22Rv1 (cell line): ENCODE measurements at regions not wholly inside any gene's neighbourhood (a gene's known extent, or its start where the extent isn't known, plus 50 kb on each side); places are given as distances from the start of the nearest gene placed in this dataset.

ENCODE experiments used
- H3K27ac ChIP-seq: fragments of 450-650 bp; 2 replicates; pipeline ENCODE4 v1.5.1; 2017
- CTCF ChIP-seq: fragments of 450-650 bp; IDR thresholded peaks from 2 replicates; pipeline ENCODE4 v1.5.1; 2017; ENCODE audit warnings: mild to moderate bottlenecking
- ZFX ChIP-seq: fragments of 450-650 bp; IDR thresholded peaks from 2 replicates; pipeline ENCODE4 v1.6.1; 2017; ENCODE audit warnings: antibody characterized with exemption, borderline replicate concordance

GRCh38 chr3:117873249-117873600, 1161.4 kb downstream of the IGSF11 start:
- no peak for TF ChIP-seq CTCF
- peak overlapping the region; percentile 62 for H3K27ac ChIP-seq

GRCh38 chr3:117874028-117874690, 1160.5 kb downstream of the IGSF11 start:
- TF ChIP-seq CTCF, result no peak

GRCh38 chr3:117874904-117875874, 1159.5 kb downstream of the IGSF11 start:
- peak overlapping the region; percentile 16 for H3K27ac ChIP-seq
- TF ChIP-seq ZFX, result no peak
- no peak for TF ChIP-seq CTCF

More at GRCh38 chr3:117874028-117874690, 1160.5 kb downstream of the IGSF11 start:
- no peak overlapping the region for H3K27ac ChIP-seq

- peak overlapping the region; percentile 16; the same call in 1 of the 2 replicates for H3K27ac ChIP-seq
- TF ChIP-seq CTCF, result no peak
- TF ChIP-seq ZFX, result no peak
These were observed 1158.8 kb downstream of the IGSF11 start for GRCh38 chr3:117875887-117876286.

- TF ChIP-seq ZFX (no peak), CTCF (no peak)
- H3K27ac ChIP-seq, result no peak overlapping the region
These were observed 1154.0 kb downstream of the IGSF11 start for GRCh38 chr3:117880638-117881037.

GRCh38 chr3:117881210-117881609, 1153.4 kb downstream of the IGSF11 start:
- TF ChIP-seq ZFX (no peak), CTCF (no peak)
- no peak overlapping the region for H3K27ac ChIP-seq

- TF ChIP-seq CTCF (no peak), ZFX (no peak)
- no peak overlapping the region for H3K27ac ChIP-seq
These were observed 1149.6 kb downstream of the IGSF11 start for GRCh38 chr3:117885011-117885441.
